ENCODE measurements at regions not wholly inside any gene's neighbourhood (a gene's known extent, or its start where the extent isn't known, plus 50 kb on each side); places are given as distances from the start of the nearest gene placed in this dataset.
A peak's percentile ranks its signal among the peaks of the same experiment; 100 is the strongest.

DNA sequence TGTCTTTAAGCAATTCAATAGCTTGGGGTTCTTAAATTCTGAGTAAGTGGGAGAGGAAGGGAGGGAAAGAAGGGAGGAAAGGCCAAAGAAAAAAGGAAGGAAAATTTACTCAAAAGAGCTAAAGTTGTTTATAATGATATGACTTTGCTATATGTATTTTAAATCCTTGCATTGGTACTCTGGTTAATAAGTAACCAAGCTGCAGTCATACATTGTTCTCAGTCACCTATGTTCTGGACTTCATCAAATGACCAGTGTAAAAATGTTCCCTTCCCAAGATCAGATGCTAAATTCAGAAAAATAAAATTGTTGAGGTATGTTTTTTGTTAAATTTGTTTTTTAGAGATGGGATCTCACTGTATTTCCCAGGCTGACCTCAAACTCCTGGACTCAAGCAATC lies 259.9 kb upstream of the CPNE8 start:
- Mint-ChIP-seq H3K36me3 (no peaks in the 10 kb centered on the region), H3K27ac (no peak overlapping the region), H3K27me3 (no peaks in the 10 kb centered on the region), H3K9me3 (no peaks in the 10 kb centered on the region), H3K4me1 (no peaks in the 10 kb centered on the region), H3K4me3 (no peak overlapping the region)
- POLR2A ChIA-PET = no interaction called here
- DNase-seq (no peak), ATAC-seq (ENCODE audit: low read depth) (no peak)

DNA sequence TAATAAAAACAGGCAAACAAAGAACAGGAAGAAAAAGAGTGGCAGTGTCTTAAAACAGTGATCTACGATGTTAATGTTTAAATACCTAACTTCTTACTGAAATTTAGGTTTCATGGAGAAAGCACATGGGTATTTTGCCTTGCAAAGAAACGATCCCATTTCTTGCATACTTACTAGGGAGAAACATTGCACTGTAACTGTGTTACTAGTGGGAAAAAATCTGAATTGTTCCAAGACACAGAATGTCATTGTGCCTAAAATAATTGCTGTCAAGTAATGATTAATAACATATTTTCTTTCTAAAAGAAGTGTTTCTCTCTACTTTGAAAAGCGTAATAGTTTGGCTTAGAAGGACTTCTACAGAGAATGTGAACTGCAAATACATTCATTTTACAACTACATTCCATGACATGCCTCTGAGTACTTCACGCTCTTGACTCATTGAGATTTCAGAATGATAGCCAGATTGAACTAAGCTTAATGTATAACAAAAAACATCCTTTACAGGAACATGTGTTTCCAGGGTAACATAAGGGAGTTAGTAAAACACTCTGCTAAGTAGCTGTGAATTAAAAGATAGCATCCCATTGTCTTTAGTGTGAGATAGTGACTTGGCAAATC lies 256.2 kb upstream of the CPNE8 start:
- DNase-seq = no peak
- no peak overlapping the region for H3K27ac Mint-ChIP-seq
- POLR2A ChIA-PET = no interaction called here
- no peak for ATAC-seq (ENCODE audit: low read depth)
- H3K27me3 Mint-ChIP-seq = no peaks in the 10 kb centered on the region
- no peaks in the 10 kb centered on the region for H3K36me3 Mint-ChIP-seq
- no peaks in the 10 kb centered on the region for H3K9me3 Mint-ChIP-seq
- H3K4me3 Mint-ChIP-seq = no peak overlapping the region
- H3K4me1 Mint-ChIP-seq = no peaks in the 10 kb centered on the region

DNA sequence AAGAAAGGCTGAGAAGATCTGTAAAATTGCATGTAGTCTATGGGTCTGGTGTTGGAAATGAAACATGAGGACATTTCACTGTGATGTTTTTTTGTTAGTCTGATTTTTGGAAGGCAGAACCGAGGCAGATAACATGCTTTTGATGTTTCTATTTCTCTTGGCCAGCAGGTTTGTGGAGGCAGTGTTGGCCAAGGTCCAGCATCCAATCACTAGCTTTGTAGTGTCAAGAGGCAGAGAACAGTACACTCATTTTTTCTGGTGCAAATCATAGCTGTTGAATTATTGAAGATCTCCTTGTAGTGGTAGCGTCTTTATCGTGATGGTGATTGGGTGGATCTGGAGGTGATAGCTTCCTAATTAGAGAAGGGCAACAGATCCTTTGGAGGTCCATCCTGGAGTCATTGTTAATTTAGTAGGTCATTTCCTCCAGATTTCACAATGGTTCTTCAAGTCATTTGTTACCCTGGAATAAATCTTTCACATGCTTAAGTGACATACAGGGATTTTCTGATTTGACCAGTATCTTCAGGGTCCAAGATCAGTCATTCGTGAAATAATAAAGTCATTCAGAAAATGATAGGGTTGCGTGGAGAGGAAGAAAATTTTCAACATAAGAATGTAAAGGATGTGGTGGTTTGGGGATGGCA lies 252.4 kb upstream of the CPNE8 start:
- no peaks in the 10 kb centered on the region for H3K4me1 Mint-ChIP-seq

GRCh38 chr12:39145175-39145999 lies 240.0 kb upstream of the CPNE8 start:
- POLR2A ChIA-PET = no interaction called here
- Mint-ChIP-seq H3K4me1 (peaks cover 2% of the 10 kb centered on the region), H3K9me3 (peaks cover 6% of the 10 kb centered on the region), H3K4me3 (peak overlapping the region; percentile 32), H3K36me3 (no peaks in the 10 kb centered on the region), H3K27ac (no peak overlapping the region), H3K27me3 (peaks cover 22% of the 10 kb centered on the region)
- ATAC-seq (ENCODE audit: low read depth) = peak; percentile 76
- DNase-seq = peak; percentile 65

More for the DNA sequence above, 252.4 kb upstream of the CPNE8 start:
- Mint-ChIP-seq H3K36me3 (no peaks in the 10 kb centered on the region), H3K27ac (no peak overlapping the region), H3K27me3 (no peaks in the 10 kb centered on the region), H3K9me3 (no peaks in the 10 kb centered on the region), H3K4me3 (no peak overlapping the region)
- ATAC-seq (ENCODE audit: low read depth) (no peak), DNase-seq (no peak)
- POLR2A ChIA-PET = no interaction called here

- Mint-ChIP-seq H3K27ac (no peak overlapping the region), H3K4me3 (peak overlapping the region; percentile 18), H3K27me3 (peaks cover 22% of the 10 kb centered on the region), H3K4me1 (peaks cover 2% of the 10 kb centered on the region), H3K36me3 (no peaks in the 10 kb centered on the region), H3K9me3 (peaks cover 2% of the 10 kb centered on the region)
- POLR2A ChIA-PET = no interaction called here
- DNase-seq (no peak), ATAC-seq (ENCODE audit: low read depth) (no peak)
Observed at GRCh38 chr12:39144613-39145061, 239.2 kb upstream of the CPNE8 start.

DNA sequence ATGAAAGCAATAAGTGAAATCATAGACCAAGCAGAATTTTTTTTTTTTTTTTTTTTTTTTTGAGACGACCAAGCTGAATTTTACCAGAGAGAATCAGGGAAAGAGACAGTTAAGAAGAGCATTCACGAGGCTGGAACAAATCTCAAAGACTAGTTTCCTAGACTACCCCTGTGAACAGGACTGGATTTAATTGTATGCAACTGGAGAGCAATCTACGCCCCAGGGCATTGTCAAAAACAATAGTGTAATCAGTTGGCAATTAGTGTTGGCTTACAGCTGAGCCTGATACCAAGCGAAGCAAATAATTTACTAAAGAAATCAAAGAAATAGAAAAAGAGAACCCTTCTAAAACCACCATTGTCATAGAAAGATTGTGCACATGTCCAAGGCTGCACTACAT lies 232.9 kb upstream of the CPNE8 start:
- H3K36me3 Mint-ChIP-seq = no peaks in the 10 kb centered on the region
- no peak overlapping the region for H3K27ac Mint-ChIP-seq
- no peaks in the 10 kb centered on the region for H3K9me3 Mint-ChIP-seq
- H3K4me3 Mint-ChIP-seq = no peak overlapping the region
- POLR2A ChIA-PET = no interaction called here
- H3K4me1 Mint-ChIP-seq = no peaks in the 10 kb centered on the region
- no peaks in the 10 kb centered on the region for H3K27me3 Mint-ChIP-seq
- no peak for ATAC-seq (ENCODE audit: low read depth)
- no peak for DNase-seq

DNA sequence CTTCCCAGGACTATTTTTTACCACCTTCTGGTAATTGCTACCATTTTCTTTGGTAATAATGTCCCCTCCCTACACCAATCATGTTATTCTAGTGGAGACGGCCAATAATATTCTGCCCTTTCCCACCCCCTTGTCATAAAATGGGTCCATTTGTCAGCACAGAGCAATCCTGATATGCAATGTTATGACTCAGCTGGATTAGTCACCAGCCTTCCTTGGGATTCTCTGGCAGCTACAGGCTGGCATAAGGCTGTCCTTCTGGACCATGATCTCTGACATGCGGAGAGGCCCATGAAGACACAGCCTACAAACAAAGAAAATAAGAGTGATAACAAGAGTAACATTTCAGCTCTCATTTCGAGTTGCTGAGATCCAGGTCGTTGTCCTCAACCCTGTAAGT lies 222.0 kb upstream of the CPNE8 start:
- Mint-ChIP-seq H3K4me1 (no peaks in the 10 kb centered on the region), H3K9me3 (no peaks in the 10 kb centered on the region), H3K4me3 (no peak overlapping the region), H3K36me3 (no peaks in the 10 kb centered on the region), H3K27ac (no peak overlapping the region), H3K27me3 (no peaks in the 10 kb centered on the region)
- DNase-seq = no peak
- no peak for ATAC-seq (ENCODE audit: low read depth)
- POLR2A ChIA-PET = no interaction called here

- H3K4me3 Mint-ChIP-seq = no peak overlapping the region
- H3K36me3 Mint-ChIP-seq = no peaks in the 10 kb centered on the region
- DNase-seq (no peak), ATAC-seq (ENCODE audit: low read depth) (no peak)
- POLR2A ChIA-PET = no interaction called here
- H3K4me1 Mint-ChIP-seq = no peaks in the 10 kb centered on the region
- no peaks in the 10 kb centered on the region for H3K9me3 Mint-ChIP-seq
- no peak overlapping the region for H3K27ac Mint-ChIP-seq
- no peaks in the 10 kb centered on the region for H3K27me3 Mint-ChIP-seq
Observed at GRCh38 chr12:39125566-39125965, 220.2 kb upstream of the CPNE8 start.

DNA sequence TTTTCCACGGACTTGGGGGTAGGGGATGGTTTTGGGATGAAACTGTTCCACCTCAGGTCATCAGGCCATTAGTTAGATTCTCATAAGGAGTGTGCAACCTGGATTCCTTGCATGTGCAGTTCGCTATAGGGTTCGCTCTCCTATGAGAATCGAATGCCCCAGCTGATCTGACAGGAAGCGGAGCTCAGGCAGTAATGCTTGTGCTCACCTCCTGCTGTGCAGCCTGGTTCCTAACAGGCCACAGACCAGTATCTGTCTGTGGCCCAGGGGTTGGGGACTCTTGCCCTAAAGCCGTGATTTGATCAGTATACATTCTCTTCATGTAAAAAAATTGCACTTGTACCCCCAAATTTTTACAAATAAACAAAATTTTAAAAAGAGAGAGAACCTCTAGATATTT lies 219.4 kb upstream of the CPNE8 start:
- ATAC-seq (ENCODE audit: low read depth) (no peak), DNase-seq (no peak)
- Mint-ChIP-seq H3K27ac (no peak overlapping the region), H3K36me3 (no peaks in the 10 kb centered on the region), H3K27me3 (no peaks in the 10 kb centered on the region), H3K9me3 (no peaks in the 10 kb centered on the region), H3K4me1 (no peaks in the 10 kb centered on the region), H3K4me3 (no peak overlapping the region)
- POLR2A ChIA-PET = no interaction called here

- no peak for DNase-seq
- Mint-ChIP-seq H3K27me3 (no peaks in the 10 kb centered on the region), H3K4me3 (no peak overlapping the region), H3K36me3 (no peaks in the 10 kb centered on the region), H3K27ac (no peak overlapping the region), H3K4me1 (no peaks in the 10 kb centered on the region), H3K9me3 (no peaks in the 10 kb centered on the region)
- POLR2A ChIA-PET = no interaction called here
- ATAC-seq (ENCODE audit: low read depth) = no peak
Observed at GRCh38 chr12:39123580-39124253, 218.3 kb upstream of the CPNE8 start.

DNA sequence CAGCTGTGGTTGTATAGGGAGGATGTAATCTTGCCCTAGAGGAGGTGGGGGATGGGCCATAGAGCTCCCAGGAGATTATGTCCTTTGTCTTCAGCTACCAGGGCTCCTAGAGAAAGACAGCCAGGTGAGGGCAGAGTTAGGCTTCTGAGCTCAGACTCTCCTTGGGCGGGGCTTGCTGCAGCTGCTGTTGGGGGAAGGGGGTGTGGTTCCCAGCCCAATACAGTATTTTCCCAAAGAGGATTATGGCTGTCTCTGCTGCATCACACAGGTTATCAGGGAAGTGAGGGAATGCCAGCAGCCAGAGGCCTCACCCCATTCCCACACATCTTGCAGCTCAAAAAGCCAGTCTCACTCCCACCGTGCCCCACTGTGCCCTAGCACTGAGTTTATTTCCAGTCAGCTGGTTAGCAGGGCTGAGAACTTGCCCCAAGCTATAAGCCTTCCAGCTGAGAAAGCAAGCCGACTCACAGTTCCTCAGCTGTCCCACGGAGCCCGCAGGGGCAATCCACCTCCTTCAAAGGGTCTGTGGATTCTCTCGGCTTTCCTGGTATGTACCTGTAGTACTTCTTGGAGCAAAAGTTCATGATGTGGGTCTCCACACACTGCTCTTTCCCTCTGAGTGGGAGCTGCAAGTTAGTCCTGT lies 217.3 kb upstream of the CPNE8 start:
- POLR2A ChIA-PET = no interaction called here
- Mint-ChIP-seq H3K9me3 (no peaks in the 10 kb centered on the region), H3K4me1 (no peaks in the 10 kb centered on the region), H3K36me3 (no peaks in the 10 kb centered on the region), H3K27me3 (no peaks in the 10 kb centered on the region), H3K27ac (no peak overlapping the region), H3K4me3 (no peak overlapping the region)
- ATAC-seq (ENCODE audit: low read depth) = no peak
- DNase-seq = no peak

- Mint-ChIP-seq H3K4me3 (no peak overlapping the region), H3K36me3 (no peaks in the 10 kb centered on the region), H3K27ac (no peak overlapping the region), H3K27me3 (no peaks in the 10 kb centered on the region), H3K4me1 (no peaks in the 10 kb centered on the region), H3K9me3 (no peaks in the 10 kb centered on the region)
- DNase-seq = no peak
- ATAC-seq (ENCODE audit: low read depth) = no peak
- POLR2A ChIA-PET = no interaction called here
Observed at GRCh38 chr12:39116861-39117260, 211.5 kb upstream of the CPNE8 start.

DNA sequence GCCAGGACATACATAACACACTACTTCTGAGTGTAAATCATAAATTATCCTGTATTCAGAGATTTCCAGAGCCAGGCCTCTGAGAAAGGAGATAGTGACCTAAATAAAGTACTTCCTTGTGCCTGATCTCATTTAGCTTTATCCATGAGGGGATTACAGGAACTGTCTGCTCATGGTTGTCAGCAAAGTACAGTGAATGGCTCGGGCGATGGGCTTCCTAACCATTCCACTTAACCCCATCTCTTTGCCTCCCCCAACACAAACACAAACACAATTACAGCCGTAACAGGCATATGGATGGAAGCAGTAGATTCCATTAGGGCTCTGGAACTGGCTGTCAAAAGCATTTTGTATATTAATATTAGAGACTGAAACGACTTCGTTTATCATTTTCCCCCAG lies 206.7 kb upstream of the CPNE8 start:
- ATAC-seq (ENCODE audit: low read depth) (no peak), DNase-seq (no peak)
- POLR2A ChIA-PET = no interaction called here
- Mint-ChIP-seq H3K4me1 (no peaks in the 10 kb centered on the region), H3K9me3 (no peaks in the 10 kb centered on the region), H3K36me3 (no peaks in the 10 kb centered on the region), H3K27me3 (peaks cover 3% of the 10 kb centered on the region), H3K27ac (no peak overlapping the region), H3K4me3 (no peak overlapping the region)

Data from activated naive CD8-positive, alpha-beta T cell treated with anti-CD3 and anti-CD28 coated beads, Interleukin-2, amount 10 ng/mL, durations not matched to agents 7 days and 5 days (primary cell).